HG03571 (cell line): ENCODE measurements at regions not wholly inside any gene's neighbourhood (a gene's known extent, or its start where the extent isn't known, plus 50 kb on each side); places are given as distances from the start of the nearest gene placed in this dataset.
"Not testable (repeated sequence)": the region's sequence is repeated elsewhere in the genome, so short reads cannot be mapped to it uniquely, and the experiment has no call there.

Source experiments
- ATAC-seq: cut with Tn5 transposase; IDR thresholded peaks from one replicate; pipeline ENCODE4 v1.9.1; 2021; ENCODE audit not compliant: unreplicated experiment

DNA sequence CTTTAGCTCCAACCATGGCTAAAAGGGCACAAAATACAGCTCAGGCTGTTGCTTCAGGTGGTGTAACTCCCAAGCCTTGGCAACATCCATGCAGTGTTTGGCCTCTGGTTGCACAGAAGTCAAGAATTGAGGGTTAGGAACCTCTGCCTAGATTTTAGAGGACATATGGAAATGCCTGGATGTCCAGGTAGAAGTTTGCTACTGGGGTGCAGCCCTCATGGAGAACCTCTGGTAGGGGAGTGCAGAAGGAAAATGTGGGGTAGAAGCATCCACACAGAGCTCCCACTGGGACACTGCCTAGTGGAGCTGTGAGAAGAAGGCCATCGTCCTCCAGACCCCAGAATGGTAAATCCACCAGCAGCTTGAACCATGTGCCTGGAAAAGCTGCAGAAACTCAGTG is 1453.8 kb upstream of the EYS start:
- ATAC-seq = no peak

DNA sequence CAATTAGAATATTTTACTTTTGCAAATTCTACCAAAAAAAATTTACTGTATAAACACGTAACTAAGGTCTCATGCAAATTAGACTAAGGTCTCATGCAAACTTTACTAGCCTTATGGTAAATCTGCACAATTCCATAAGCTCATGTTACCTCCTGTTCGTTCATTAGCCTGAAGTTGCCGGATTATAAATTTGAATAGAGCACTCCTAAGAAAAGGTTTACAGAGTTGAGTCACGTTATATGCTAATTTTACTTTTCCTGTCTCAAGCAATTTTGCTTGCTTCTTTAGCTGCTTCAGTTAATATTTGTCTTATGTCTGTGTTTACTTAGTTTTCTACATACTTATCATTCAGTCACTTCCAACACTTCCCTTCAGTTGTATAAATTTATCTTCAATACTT is 1434.0 kb upstream of the EYS start:
- no peak for ATAC-seq

GRCh38 chr6:67133973-67134372 is 1426.9 kb upstream of the EYS start:
- ATAC-seq = no peak

DNA sequence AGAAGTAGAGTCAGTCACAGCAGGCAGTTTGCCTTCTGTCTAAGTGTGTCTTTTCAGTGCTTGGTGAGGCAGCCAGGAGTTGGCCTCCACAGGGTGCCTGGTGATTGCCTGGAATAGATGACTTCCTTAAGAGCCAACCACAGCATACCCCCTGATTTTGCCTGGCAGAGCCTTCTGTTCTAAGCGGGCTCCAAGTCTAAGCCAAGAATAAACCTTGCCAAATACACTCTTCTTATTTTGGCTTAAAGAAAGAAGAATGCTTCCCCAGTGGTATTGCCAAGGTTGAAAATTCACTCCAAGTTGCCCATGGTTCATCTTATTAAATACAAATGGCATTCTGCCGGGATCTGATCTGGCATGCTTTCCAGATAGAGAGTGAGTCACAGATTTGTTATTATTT is 1424.8 kb upstream of the EYS start:
- no peak for ATAC-seq

DNA sequence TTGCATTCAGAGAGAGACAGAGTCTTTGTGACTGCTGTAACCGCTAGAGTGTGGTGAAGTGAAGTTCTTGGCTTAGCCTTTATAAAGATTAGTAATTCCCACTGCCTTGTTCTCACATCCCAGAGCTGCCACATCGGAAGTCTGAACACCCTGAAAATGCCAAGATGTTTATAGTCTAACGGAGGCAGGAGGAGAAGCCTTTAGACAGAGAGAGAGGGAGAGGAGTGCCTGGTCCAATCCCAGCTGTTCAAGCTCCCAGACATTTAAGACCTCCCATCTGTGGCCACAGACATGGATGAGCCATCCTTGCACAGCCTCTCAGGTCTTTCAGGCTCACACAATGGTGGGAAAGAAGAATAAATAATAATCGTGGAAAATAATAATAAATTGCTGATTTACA is 1422.8 kb upstream of the EYS start:
- no peak for ATAC-seq

- ATAC-seq = no peak
These were observed 1420.0 kb upstream of the EYS start for GRCh38 chr6:67127041-67127440.

DNA sequence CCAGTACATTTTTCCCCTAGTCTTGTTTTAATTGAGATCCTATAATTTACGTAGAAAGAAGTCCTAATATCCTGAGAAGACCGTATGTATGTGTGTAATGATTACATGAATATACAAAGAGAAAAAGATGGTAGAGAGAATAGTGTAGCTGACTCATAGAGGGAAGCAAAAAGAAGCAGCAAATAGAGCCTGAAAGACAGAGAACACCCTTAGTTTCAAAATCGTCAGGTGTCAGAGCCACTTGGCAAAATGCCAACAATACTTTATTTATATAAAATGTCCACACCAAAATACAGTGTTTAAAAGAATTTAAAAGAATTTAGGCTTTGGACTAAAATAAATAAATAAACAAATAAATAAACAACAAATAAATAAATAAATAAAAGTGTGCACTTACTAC is 1414.1 kb upstream of the EYS start:
- ATAC-seq = no peak

DNA sequence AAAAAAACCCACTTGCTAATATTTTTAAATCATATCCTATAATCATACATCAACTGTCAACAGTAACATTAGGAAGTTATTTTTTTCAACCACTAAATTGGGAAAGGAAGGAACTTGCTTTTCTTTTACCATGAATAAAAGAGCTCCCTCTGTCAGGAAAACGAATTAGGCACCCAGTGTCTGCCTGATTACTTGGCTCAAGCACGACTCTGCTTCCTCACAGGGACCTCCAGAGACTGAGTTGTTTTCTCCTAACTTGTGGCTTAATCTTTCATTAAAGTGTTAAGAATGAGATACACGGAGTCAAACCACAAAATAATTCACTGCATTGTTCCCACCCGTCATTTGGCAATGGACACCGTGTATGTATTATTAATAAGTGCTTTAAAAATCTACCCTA is 1405.1 kb upstream of the EYS start:
- ATAC-seq = no peak

- ATAC-seq = no peak
These were observed 1395.7 kb upstream of the EYS start for GRCh38 chr6:67102743-67103142.

GRCh38 chr6:67095618-67096226 is 1388.7 kb upstream of the EYS start:
- ATAC-seq = not testable (repeated sequence)

DNA sequence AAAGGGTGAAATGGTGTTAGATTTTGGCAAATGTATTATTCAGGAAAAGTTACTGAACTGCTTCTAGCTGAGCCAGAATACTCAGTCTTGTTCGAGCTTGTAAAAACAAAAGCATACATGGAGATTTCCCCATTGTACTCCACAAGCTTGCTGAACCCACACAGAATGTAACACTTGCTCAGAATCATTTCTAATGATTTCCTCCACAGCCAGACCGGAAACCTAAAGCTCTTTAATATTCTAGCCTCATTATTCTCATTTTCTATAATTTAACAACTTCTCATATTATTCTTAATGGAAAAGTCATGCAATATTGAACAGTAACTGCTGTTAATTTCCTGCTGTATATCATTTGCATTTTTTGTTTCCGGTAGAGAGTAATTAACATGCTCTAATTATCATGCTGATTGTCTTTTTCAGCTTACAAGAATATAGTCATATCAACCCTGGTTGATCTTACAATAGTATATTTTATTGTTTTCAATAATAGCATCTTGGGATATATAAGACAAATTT is 1387.5 kb upstream of the EYS start:
- no peak for ATAC-seq

- ATAC-seq = no peak
These were observed 1366.9 kb upstream of the EYS start for GRCh38 chr6:67073938-67074337.

GRCh38 chr6:67068781-67069180 is 1361.8 kb upstream of the EYS start:
- no peak for ATAC-seq

DNA sequence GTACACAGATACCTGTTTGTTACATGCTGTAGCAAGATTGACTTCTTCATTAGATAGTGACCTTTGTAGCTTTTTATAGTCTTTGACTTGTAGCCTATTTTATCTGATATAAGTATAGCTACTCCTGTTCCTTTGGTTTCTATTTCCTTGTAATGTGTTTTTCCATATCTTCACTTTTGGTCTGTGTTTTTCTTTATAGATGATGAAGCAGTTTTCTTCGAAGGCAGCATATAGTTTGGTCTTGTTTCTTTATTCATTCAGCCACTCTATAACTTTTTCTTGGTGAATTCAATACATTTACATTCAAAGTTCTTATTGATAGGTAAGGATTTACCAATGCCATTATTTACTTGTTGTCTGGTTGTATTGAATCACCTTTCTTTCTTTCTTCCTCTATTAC is 1357.3 kb upstream of the EYS start:
- no peak for ATAC-seq

GRCh38 chr6:67047996-67048395 is 1341.0 kb upstream of the EYS start:
- no peak for ATAC-seq

DNA sequence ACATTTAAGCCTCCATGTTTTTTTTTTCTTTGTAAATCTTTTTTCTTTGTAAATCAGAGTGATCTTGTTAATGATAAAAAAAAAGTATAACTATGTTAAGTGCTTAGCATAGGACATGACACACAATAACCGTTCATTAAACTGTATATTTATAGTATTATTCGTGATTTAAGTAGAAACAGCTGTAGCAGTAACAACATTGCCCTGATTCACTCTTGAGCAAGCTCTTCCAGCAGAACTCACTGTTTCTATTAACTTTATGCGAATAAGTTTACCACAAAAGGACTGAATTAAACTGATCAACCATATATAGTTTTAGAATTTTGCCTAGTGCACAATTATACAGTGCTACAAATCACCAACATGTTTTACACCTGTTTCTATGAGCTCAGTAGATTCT is 1338.0 kb upstream of the EYS start:
- no peak for ATAC-seq

DNA sequence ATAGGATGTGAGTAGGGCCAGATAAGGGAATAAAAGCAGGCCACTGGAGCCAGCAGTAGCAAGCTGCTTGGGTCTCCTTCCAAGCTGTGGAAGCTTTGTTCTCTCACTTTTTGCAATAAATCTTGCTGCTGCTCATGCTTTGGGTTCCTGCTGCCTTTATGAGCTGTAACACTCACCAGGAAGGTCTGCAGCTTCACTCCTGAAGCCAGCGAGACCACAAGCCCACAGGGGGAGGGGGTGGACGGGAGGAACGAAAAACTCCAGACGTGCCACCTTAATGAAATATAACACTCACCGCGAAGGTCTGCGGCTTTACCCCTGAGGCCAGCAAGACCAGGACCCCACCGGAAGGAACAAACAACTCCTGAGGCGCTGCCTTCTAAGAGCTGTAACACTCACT is 1324.4 kb upstream of the EYS start:
- no peak for ATAC-seq

- ATAC-seq = no peak
These were observed 1323.8 kb upstream of the EYS start for GRCh38 chr6:67030861-67031260.

GRCh38 chr6:67016921-67017460 is 1310.0 kb upstream of the EYS start:
- ATAC-seq = no peak

- ATAC-seq = no peak
These were observed 1304.4 kb upstream of the EYS start for GRCh38 chr6:67011441-67011840.

GRCh38 chr6:67009818-67010217 is 1302.8 kb upstream of the EYS start:
- ATAC-seq = no peak

- ATAC-seq = no peak
These were observed 1296.8 kb upstream of the EYS start for GRCh38 chr6:67003844-67004243.

DNA sequence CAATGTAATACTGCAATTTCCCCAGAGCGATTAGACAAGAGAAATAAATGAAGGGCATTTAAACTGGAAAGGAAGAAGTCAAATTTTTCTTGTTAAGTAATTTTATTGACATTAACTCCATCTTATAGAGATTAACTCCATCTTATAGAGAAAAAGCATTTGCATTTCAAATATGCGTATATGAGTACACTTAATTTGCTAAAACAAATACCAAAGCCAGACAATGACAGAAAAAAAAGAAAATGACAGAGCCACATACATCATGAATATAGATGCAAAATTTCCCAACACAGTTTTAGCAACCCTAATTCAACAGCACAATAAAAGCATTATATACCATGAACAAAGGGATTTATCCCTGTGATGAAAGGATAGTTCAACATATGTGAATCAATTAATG is 1293.1 kb upstream of the EYS start:
- ATAC-seq = no peak
